HCT116 (cell line): ENCODE measurements at regions not wholly inside any gene's neighbourhood (a gene's known extent, or its start where the extent isn't known, plus 50 kb on each side); places are given as distances from the start of the nearest gene placed in this dataset.

ENCODE experiments used
- ATAC-seq: fragments of 200-7000 bp; cut with Tn5 transposase; 2 replicates; pipeline ENCODE4 v1.9.1; 2020; ENCODE audit warnings: mild to moderate bottlenecking, moderate library complexity
- BruUV-seq: library from RNA; stranded (reverse); fragments of 400-500 nt; replicated peaks from 2 replicates; lab custom pipeline; 2021; lab: Mats Ljungman, UMichigan
- CTCF ChIA-PET: fragments of 300-600 bp; sonication (Branson Sonifier 250); formaldehyde crosslinking; loops from one replicate; lab custom pipeline; 2021; ENCODE audit warnings: antibody characterized with exemption; lab: Charles Lee
- POLR2A ChIA-PET: fragments of 300-600, 350-600 bp; sonication (Branson Sonifier 250); formaldehyde crosslinking; loops from one replicate; lab custom pipeline; 2021; ENCODE audit warnings: antibody characterized with exemption; lab: Charles Lee
- RAD21 ChIA-PET, 2 experiments: fragments of 300-600 bp; sonication (Branson Sonifier 250); formaldehyde crosslinking; loops; one replicate each; lab custom pipeline; 2023; ENCODE audit warnings: low total read pairs in 2 of 2; ENCODE audit not compliant: uncharacterized antibody in 2 of 2, unreplicated experiment in 2 of 2, low non-redundant PET in 1 of 2; lab: Charles Lee
- DNase-seq: peaks from one replicate; pipeline ENCODE4 v3.0.0-alpha.2; 2010; ENCODE audit warnings: low read depth, low spot score
- H2AFZ ChIP-seq: fragments of 200-600 bp; shearing (Covaris generic), sonication (generic); 2 replicates; pipeline ENCODE4 v1.6.1; 2017; ENCODE audit warnings: low read depth, mixed run types, mixed read lengths, antibody characterized with exemption, low read length; ENCODE audit not compliant: poor library complexity, severe bottlenecking
- H3K27ac ChIP-seq: 2 replicates; pipeline ENCODE4 v1.5.1; 2012; ENCODE audit warnings: low read depth, low read length
- H3K27me3 ChIP-seq: fragments of 200-600 bp; sonication (generic); 2 replicates; pipeline ENCODE4 v1.6.1; 2016; ENCODE audit warnings: mixed run types, low read length, mixed read lengths; ENCODE audit not compliant: insufficient read depth
- H3K36me3 ChIP-seq, 2 experiments: fragments of 200-500 bp in 1 of 2; fragments of 200-600 bp in 1 of 2; sonication (Bioruptor generic) in 1 of 2; sonication (generic) in 1 of 2; 2 replicates each; pipeline versions ENCODE4 v1.5.1 to v1.6.1; 2014 to 2016; ENCODE audit warnings: low read length in 2 of 2, inconsistent platforms in 1 of 2, mixed read lengths in 1 of 2, mixed run types in 1 of 2; ENCODE audit not compliant: insufficient read depth in 2 of 2, control insufficient read depth in 1 of 2
- H3K4me1 ChIP-seq, 2 experiments: fragments of 200-600 bp in 1 of 2; sonication (generic) in 1 of 2; 2 replicates each; pipeline versions ENCODE4 v1.5.1 to v1.6.1; 2012 to 2017; ENCODE audit warnings: low read length in 2 of 2, inconsistent platforms in 1 of 2, mild to moderate bottlenecking in 1 of 2, mixed read lengths in 1 of 2, mixed run types in 1 of 2, moderate library complexity in 1 of 2; ENCODE audit not compliant: insufficient read depth in 2 of 2, control insufficient read depth in 1 of 2
- H3K4me2 ChIP-seq: fragments of 200-600 bp; sonication (generic); 2 replicates; pipeline ENCODE4 v1.6.1; 2017; ENCODE audit warnings: mixed run types, low read length, mixed read lengths
- H3K4me3 ChIP-seq, 2 experiments: fragments of 200-600 bp in 1 of 2; sonication (generic) in 1 of 2; replicated peaks in 1 of 2; 2 replicates each; pipeline ENCODE4 v1.5.1; 2011 to 2016; ENCODE audit warnings: low read length in 2 of 2, control low read depth in 1 of 2, low read depth in 1 of 2, mild to moderate bottlenecking in 1 of 2, mixed read lengths in 1 of 2, mixed run types in 1 of 2
- H3K79me2 ChIP-seq: fragments of 200-600 bp; sonication (generic); 2 replicates; pipeline ENCODE4 v1.6.1; 2017; ENCODE audit warnings: mild to moderate bottlenecking, mixed run types, low read length, moderate library complexity, mixed read lengths; ENCODE audit not compliant: insufficient read depth
- H3K9ac ChIP-seq: fragments of 200-600 bp; sonication (generic); 2 replicates; pipeline ENCODE4 v1.6.1; 2016; ENCODE audit warnings: low read length, mixed read lengths
- H3K9me2 ChIP-seq: fragments of 200-600 bp; sonication (generic), shearing (Covaris generic); 2 replicates; pipeline ENCODE4 v1.6.1; 2017; ENCODE audit warnings: mixed run types, mild to moderate bottlenecking, moderate library complexity; ENCODE audit not compliant: insufficient read depth
- H3K9me3 ChIP-seq, 2 experiments: fragments of 200-500 bp in 1 of 2; fragments of 200-600 bp in 1 of 2; sonication (Bioruptor generic) in 1 of 2; sonication (generic) in 1 of 2; 2 replicates each; pipeline ENCODE4 v1.6.1; 2014 to 2017; ENCODE audit warnings: low read length in 2 of 2, mixed read lengths in 2 of 2, inconsistent platforms in 1 of 2, low read depth in 1 of 2, mild to moderate bottlenecking in 1 of 2, mixed run types in 1 of 2, moderate library complexity in 1 of 2; ENCODE audit not compliant: control insufficient read depth in 1 of 2, insufficient read depth in 1 of 2
- H4K20me1 ChIP-seq: fragments of 200-600 bp; sonication (generic), shearing (Covaris generic); 2 replicates; pipeline ENCODE4 v1.6.1; 2017; ENCODE audit warnings: mixed run types, mild to moderate bottlenecking, moderate library complexity; ENCODE audit not compliant: insufficient read depth
- EZH2phosphoT487 ChIP-seq: fragments of 200-600 bp; IDR thresholded peaks from 2 replicates; pipeline ENCODE4 v1.6.1; 2018; ENCODE audit warnings: antibody characterized with exemption, borderline replicate concordance
- REST ChIP-seq: IDR thresholded peaks from 2 replicates; pipeline ENCODE4 v1.6.1; 2012; ENCODE audit warnings: low read depth
- SRF ChIP-seq: IDR thresholded peaks from 2 replicates; pipeline ENCODE4 v1.6.1; 2012; ENCODE audit warnings: low read depth
- TCF7L2 ChIP-seq: IDR thresholded peaks from 2 replicates; pipeline ENCODE4 v1.7.0; 2011; ENCODE audit warnings: borderline replicate concordance, inconsistent platforms; ENCODE audit not compliant: insufficient read depth, insufficient read length; ENCODE audit errors: extremely low read depth
- ZBTB33 ChIP-seq: IDR thresholded peaks from 2 replicates; pipeline ENCODE4 v1.6.1; 2011; ENCODE audit warnings: mild to moderate bottlenecking, low read length, moderate library complexity; ENCODE audit not compliant: insufficient replicate concordance; ENCODE audit errors: extremely low read depth
- intact Hi-C: fragments of 100-400 bp; cut with micrococcal nuclease; formaldehyde crosslinking; loops from 2 replicates; pipeline ENCODE4 v1.10.0; 2022

GRCh38 chr13:50421473-50422130 lies 406.4 kb downstream of the KCNRG start:
- TF ChIP-seq ZBTB33 (no peak), EZH2phosphoT487 (no peak), REST (no peak), SRF (no peak), TCF7L2 (peak; percentile 42)
- Histone ChIP-seq H3K4me1 (peaks cover 4 to 9% of the 10 kb centered on the region in 2 experiments; a peak in 3 of 4 replicates), H4K20me1 (no peaks in the 10 kb centered on the region), H3K27me3 (no peaks in the 10 kb centered on the region), H3K36me3 (no peaks in the 10 kb centered on the region), H3K9me3 (no peaks in the 10 kb centered on the region), H3K9ac (no peak overlapping the region), H3K79me2 (no peaks in the 10 kb centered on the region), H3K9me2 (no peaks in the 10 kb centered on the region), H3K27ac (no peak overlapping the region), H2AFZ (no peak overlapping the region), H3K4me3 (no peak overlapping the region), H3K4me2 (0 out of 2 replicates have a peak overlapping the region, but pooled peaks have one; percentile 4)
- no TSS peak for BruUV-seq
- no peak for DNase-seq
- POLR2A ChIA-PET, result no interaction called here
- RAD21 ChIA-PET, result no interaction called here
- 0 out of 2 replicates have a peak, but pooled peaks have one; percentile 25 for ATAC-seq
- intact Hi-C loops, result no loop called here
- CTCF ChIA-PET, result no interaction called here
